Effector memory CD8-positive, alpha-beta T cell (primary cell): ENCODE measurements at regions not wholly inside any gene's neighbourhood (a gene's known extent, or its start where the extent isn't known, plus 50 kb on each side); places are given as distances from the start of the nearest gene placed in this dataset.
"Not testable (repeated sequence)": the region's sequence is repeated elsewhere in the genome, so short reads cannot be mapped to it uniquely, and the experiment has no call there.

ENCODE experiments used
- ATAC-seq: fragments of 150-1000 bp; cut with Tn5 transposase; replicated peaks from 2 replicates; pipeline ENCODE4 v1.10.0; 2021; ENCODE audit warnings: mild to moderate bottlenecking, moderate library complexity
- DNase-seq, 3 experiments: peaks; one replicate each; pipeline ENCODE4 v3.0.0; 2021
- H3K27ac Mint-ChIP-seq, 2 donors: one replicate each; pipeline ENCODE4 v1.8.0; 2022; ENCODE audit warnings: mild to moderate bottlenecking in 2 of 2, mixed read lengths in 2 of 2, moderate library complexity in 2 of 2
- H3K27me3 Mint-ChIP-seq, 2 donors: one replicate each; pipeline ENCODE4 v1.8.0; 2022; ENCODE audit warnings: mixed read lengths in 2 of 2
- H3K36me3 Mint-ChIP-seq: one replicate; pipeline ENCODE4 v1.8.0; 2022; ENCODE audit warnings: mild to moderate bottlenecking, moderate library complexity, mixed read lengths; ENCODE audit not compliant: insufficient read depth
- H3K4me1 Mint-ChIP-seq, 2 donors: one replicate each; pipeline ENCODE4 v1.8.0; 2022; ENCODE audit warnings: low read depth in 2 of 2, mixed read lengths in 2 of 2
- H3K4me3 Mint-ChIP-seq, 2 donors: one replicate each; pipeline ENCODE4 v1.8.0; 2022; ENCODE audit warnings: mild to moderate bottlenecking in 2 of 2, mixed read lengths in 2 of 2, moderate library complexity in 2 of 2
- H3K9me3 Mint-ChIP-seq, 2 donors: one replicate each; pipeline ENCODE4 v1.8.0; 2022; ENCODE audit warnings: mixed read lengths in 2 of 2

GRCh38 chr11:37317803-37318202 lies 719.8 kb upstream of the RAG2 start:
- no peaks in the 10 kb centered on the region for H3K36me3 Mint-ChIP-seq
- H3K9me3 Mint-ChIP-seq = peaks cover 0 to 7% of the 10 kb centered on the region in 2 donors
- H3K4me1 Mint-ChIP-seq = no peaks in the 10 kb centered on the region
- ATAC-seq (no peak), DNase-seq (no peak)
- H3K27ac Mint-ChIP-seq = no peak overlapping the region
- H3K27me3 Mint-ChIP-seq = no peaks in the 10 kb centered on the region
- H3K4me3 Mint-ChIP-seq = no peak overlapping the region

DNA sequence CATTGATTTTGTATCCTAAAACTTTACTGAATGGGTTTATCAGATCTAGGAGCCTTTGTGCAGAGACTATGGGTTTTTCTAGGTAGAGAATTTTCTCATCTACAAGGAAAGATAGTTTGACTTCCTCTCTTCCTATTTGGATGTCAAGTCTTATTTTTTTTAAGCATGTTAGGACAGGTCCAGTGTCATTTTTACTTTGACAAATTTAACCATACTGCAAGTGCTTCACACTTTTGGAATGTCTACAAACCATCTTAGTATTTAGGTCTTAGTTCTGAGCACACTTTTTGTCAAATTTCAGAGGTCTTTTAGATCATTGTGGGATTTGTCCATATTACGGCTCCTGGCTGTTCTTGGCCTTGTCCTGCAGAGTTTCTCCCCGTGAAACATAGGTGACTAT lies 715.2 kb upstream of the RAG2 start:
- DNase-seq = no peak
- no peaks in the 10 kb centered on the region for H3K4me1 Mint-ChIP-seq
- no peaks in the 10 kb centered on the region for H3K27me3 Mint-ChIP-seq
- no peak overlapping the region for H3K27ac Mint-ChIP-seq
- peaks cover 0 to 13% of the 10 kb centered on the region in 2 donors for H3K9me3 Mint-ChIP-seq
- no peak for ATAC-seq
- no peaks in the 10 kb centered on the region for H3K36me3 Mint-ChIP-seq
- H3K4me3 Mint-ChIP-seq = no peak overlapping the region

GRCh38 chr11:37306563-37306962 lies 708.5 kb upstream of the RAG2 start:
- H3K27ac Mint-ChIP-seq = no peak overlapping the region
- no peaks in the 10 kb centered on the region for H3K27me3 Mint-ChIP-seq
- H3K9me3 Mint-ChIP-seq = peaks cover 14 to 23% of the 10 kb centered on the region in 2 donors
- H3K36me3 Mint-ChIP-seq = no peaks in the 10 kb centered on the region
- no peak overlapping the region for H3K4me3 Mint-ChIP-seq
- H3K4me1 Mint-ChIP-seq = no peaks in the 10 kb centered on the region
- DNase-seq (no peak), ATAC-seq (no peak)

DNA sequence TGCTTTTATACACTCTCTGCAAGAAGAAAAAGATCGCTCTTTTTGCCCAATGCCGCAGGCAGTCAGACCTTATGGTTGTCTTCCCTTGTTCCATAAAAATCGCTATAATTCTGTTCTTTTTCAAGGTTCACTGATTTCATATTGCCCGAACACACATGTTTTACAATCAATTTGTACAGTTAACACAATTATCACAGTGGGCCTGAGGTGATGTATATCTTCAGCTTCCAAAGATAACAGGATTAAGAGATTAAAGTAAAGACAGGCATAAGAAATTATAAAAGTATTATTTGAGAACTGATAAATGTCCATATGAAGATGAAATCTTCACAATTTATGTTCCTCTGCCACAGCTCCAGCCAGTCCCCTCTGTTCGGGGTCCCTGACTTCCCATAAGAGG lies 703.4 kb upstream of the RAG2 start:
- H3K27ac Mint-ChIP-seq, ATAC-seq, H3K4me1 Mint-ChIP-seq, H3K4me3 Mint-ChIP-seq, DNase-seq, H3K27me3 Mint-ChIP-seq, H3K36me3 Mint-ChIP-seq: not testable (repeated sequence)
- H3K9me3 Mint-ChIP-seq = peaks cover 21 to 22% of the 10 kb centered on the region in 2 donors

DNA sequence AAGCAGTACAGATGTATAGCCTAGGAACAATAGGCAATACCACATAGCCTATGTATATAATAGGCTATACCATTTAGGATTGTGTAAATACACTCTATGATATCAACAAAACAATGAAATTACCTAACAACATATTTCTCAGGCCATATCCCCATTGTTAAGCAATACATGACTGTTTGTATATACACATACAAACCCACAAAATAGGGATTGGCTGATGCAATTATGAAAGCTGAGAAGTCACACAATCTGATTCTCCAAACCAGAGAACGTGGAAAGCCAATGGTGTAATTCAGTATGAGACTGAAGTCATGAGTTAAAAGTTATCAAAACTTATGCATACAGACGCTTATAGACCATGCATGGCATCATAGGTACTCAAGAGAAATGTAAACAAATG lies 700.1 kb upstream of the RAG2 start:
- no peak for ATAC-seq
- no peak for DNase-seq
- peaks cover 15 to 21% of the 10 kb centered on the region in 2 donors for H3K9me3 Mint-ChIP-seq
- H3K4me1 Mint-ChIP-seq = no peaks in the 10 kb centered on the region
- no peak overlapping the region for H3K27ac Mint-ChIP-seq
- peaks cover 4% of the 10 kb centered on the region for H3K36me3 Mint-ChIP-seq
- H3K27me3 Mint-ChIP-seq = no peaks in the 10 kb centered on the region
- no peak overlapping the region for H3K4me3 Mint-ChIP-seq

GRCh38 chr11:37286890-37287289 lies 688.9 kb upstream of the RAG2 start:
- Mint-ChIP-seq H3K4me3 (no peak overlapping the region), H3K9me3 (peaks cover 15 to 35% of the 10 kb centered on the region in 2 donors)

GRCh38 chr11:37282367-37282766 lies 684.3 kb upstream of the RAG2 start:
- DNase-seq (no peak), ATAC-seq (no peak)
- H3K4me3 Mint-ChIP-seq = no peak overlapping the region
- H3K27me3 Mint-ChIP-seq = no peaks in the 10 kb centered on the region
- no peaks in the 10 kb centered on the region for H3K36me3 Mint-ChIP-seq
- H3K9me3 Mint-ChIP-seq = peaks cover 11 to 39% of the 10 kb centered on the region in 2 donors
- no peak overlapping the region for H3K27ac Mint-ChIP-seq
- H3K4me1 Mint-ChIP-seq = no peaks in the 10 kb centered on the region

More at GRCh38 chr11:37286890-37287289, 688.9 kb upstream of the RAG2 start:
- no peaks in the 10 kb centered on the region for H3K4me1 Mint-ChIP-seq
- H3K27me3 Mint-ChIP-seq = no peaks in the 10 kb centered on the region
- no peak overlapping the region for H3K27ac Mint-ChIP-seq
- no peaks in the 10 kb centered on the region for H3K36me3 Mint-ChIP-seq
- no peak for DNase-seq
- no peak for ATAC-seq

- Mint-ChIP-seq H3K9me3 (peaks cover 8 to 42% of the 10 kb centered on the region in 2 donors), H3K4me1 (no peaks in the 10 kb centered on the region), H3K36me3 (no peaks in the 10 kb centered on the region), H3K4me3 (no peak overlapping the region), H3K27me3 (no peaks in the 10 kb centered on the region), H3K27ac (no peak overlapping the region)
- no peak for ATAC-seq
- no peak for DNase-seq
These were observed 682.2 kb upstream of the RAG2 start for GRCh38 chr11:37280200-37280599.

GRCh38 chr11:37277896-37278465 lies 679.9 kb upstream of the RAG2 start:
- Mint-ChIP-seq H3K27me3 (no peaks in the 10 kb centered on the region), H3K4me3 (no peak overlapping the region), H3K27ac (no peak overlapping the region), H3K9me3 (peaks cover 8 to 39% of the 10 kb centered on the region in 2 donors), H3K36me3 (no peaks in the 10 kb centered on the region), H3K4me1 (no peaks in the 10 kb centered on the region)
- no peak for DNase-seq
- ATAC-seq = no peak

GRCh38 chr11:37264783-37265182 lies 666.7 kb upstream of the RAG2 start:
- no peak overlapping the region for H3K27ac Mint-ChIP-seq
- ATAC-seq (no peak), DNase-seq (no peak)
- no peaks in the 10 kb centered on the region for H3K36me3 Mint-ChIP-seq
- no peaks in the 10 kb centered on the region for H3K4me1 Mint-ChIP-seq
- no peaks in the 10 kb centered on the region for H3K27me3 Mint-ChIP-seq
- H3K4me3 Mint-ChIP-seq = no peak overlapping the region
- H3K9me3 Mint-ChIP-seq = peaks cover 0 to 7% of the 10 kb centered on the region in 2 donors

DNA sequence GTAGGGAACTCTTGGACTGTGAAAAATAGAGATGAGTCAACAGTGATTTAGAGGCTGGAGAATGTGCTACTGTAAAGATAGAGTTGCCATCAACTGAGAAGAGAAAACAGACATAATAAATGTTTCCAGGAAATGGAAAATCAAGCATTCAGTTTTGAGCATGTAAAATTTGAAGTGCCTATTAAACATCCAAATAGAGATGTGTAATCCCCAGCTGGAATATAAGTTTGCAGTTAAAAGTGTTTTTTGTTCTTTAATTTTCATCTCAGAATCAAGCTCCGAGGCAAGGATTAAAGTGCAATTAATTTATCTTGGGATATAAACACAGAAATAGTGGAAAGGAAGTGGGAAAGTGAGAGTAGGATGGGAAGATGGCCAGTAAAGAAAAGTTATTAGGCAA lies 666.0 kb upstream of the RAG2 start:
- Mint-ChIP-seq H3K9me3 (peaks cover 1 to 7% of the 10 kb centered on the region in 2 donors), H3K27me3 (no peaks in the 10 kb centered on the region)
- no peak for ATAC-seq

GRCh38 chr11:37263467-37263866 lies 665.4 kb upstream of the RAG2 start:
- not testable (repeated sequence) for H3K27ac Mint-ChIP-seq, H3K4me3 Mint-ChIP-seq, H3K27me3 Mint-ChIP-seq, DNase-seq, H3K9me3 Mint-ChIP-seq, H3K36me3 Mint-ChIP-seq, ATAC-seq, H3K4me1 Mint-ChIP-seq

More for the DNA sequence above, 666.0 kb upstream of the RAG2 start:
- Mint-ChIP-seq H3K27ac (no peak overlapping the region), H3K36me3 (no peaks in the 10 kb centered on the region), H3K4me3 (no peak overlapping the region), H3K4me1 (no peaks in the 10 kb centered on the region)
- DNase-seq = no peak

DNA sequence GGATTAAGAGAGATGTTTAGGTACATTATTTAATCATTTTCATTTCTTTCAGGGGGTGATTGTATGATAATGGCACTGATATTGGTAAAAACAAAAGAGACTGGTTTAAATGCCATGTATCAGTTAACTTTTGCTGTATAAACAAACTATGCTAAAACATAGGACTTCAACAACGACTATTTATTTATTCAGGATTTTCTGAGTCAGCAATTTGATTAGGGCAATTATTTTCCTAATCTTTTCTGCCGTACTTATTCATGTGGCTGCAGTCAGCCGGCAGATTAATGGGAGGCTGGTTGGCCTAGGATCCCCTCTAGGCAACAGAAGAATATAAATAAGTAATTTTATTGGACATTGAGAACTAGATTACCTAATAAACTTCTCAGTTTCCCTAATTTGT lies 661.7 kb upstream of the RAG2 start:
- Mint-ChIP-seq H3K9me3 (peaks cover 8 to 13% of the 10 kb centered on the region in 2 donors), H3K4me1 (no peaks in the 10 kb centered on the region), H3K4me3 (no peak overlapping the region), H3K27me3 (no peaks in the 10 kb centered on the region), H3K36me3 (no peaks in the 10 kb centered on the region), H3K27ac (no peak overlapping the region)
- no peak for ATAC-seq
- no peak for DNase-seq

DNA sequence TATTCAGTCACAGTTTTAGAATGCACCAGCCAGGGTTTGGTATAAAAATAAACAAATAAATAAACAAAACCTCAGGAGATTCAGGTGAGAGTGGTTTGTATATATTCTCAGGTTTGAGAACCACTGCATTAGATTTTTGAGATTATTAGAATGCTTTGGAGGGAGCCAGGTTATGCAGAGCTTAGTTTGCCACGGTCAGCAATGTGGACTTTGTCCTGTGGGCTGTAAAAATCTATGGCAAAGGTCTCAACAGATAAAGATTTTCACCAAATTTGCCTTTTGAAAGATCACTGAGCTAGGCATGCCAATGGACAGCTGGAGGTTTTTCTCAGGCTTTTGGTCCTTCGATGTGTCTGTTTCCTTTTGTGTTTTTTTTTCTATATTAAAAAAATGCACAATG lies 650.1 kb upstream of the RAG2 start:
- Mint-ChIP-seq H3K4me1 (no peaks in the 10 kb centered on the region), H3K9me3 (peaks cover 7% of the 10 kb centered on the region in 2 donors), H3K4me3 (no peak overlapping the region), H3K27me3 (no peaks in the 10 kb centered on the region), H3K36me3 (no peaks in the 10 kb centered on the region), H3K27ac (no peak overlapping the region)
- DNase-seq (no peak), ATAC-seq (no peak)

DNA sequence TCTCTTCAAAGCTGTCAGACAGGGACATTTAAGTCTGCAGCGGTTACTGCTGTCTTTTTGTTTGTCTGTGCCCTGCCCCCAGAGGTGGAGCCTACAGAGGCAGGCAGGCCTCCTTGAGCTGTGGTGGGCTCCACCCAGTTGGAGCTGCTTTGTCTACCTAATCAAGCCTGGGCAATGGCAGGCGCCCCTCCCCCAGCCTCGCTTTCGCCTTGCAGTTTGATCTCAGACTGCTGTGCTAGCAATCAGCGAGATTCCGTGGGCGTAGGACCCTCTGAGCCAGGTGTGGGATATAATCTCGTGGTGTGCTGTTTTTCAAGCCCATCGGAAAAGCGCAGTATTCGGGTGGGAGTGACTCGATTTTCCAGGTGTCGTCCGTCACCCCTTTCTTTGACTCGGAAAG lies 648.1 kb upstream of the RAG2 start:
- not testable (repeated sequence) for H3K27ac Mint-ChIP-seq, H3K9me3 Mint-ChIP-seq, H3K4me3 Mint-ChIP-seq, DNase-seq, H3K36me3 Mint-ChIP-seq, ATAC-seq, H3K27me3 Mint-ChIP-seq, H3K4me1 Mint-ChIP-seq
